H7 (cell line): ENCODE measurements at regions not wholly inside any gene's neighbourhood (a gene's known extent, or its start where the extent isn't known, plus 50 kb on each side); places are given as distances from the start of the nearest gene placed in this dataset.
"Not testable (repeated sequence)": the region's sequence is repeated elsewhere in the genome, so short reads cannot be mapped to it uniquely, and the experiment has no call there.

Experiments
- DNase-seq: peaks from one replicate; pipeline ENCODE4 v3.0.0; 2012
- H3K27me3 ChIP-seq: 2 replicates; pipeline ENCODE4 v1.6.0; 2011; ENCODE audit warnings: mild to moderate bottlenecking, low read length; ENCODE audit not compliant: control insufficient read depth, insufficient read depth
- H3K36me3 ChIP-seq: replicated peaks from 2 replicates; pipeline ENCODE4 v1.5.1; 2011; ENCODE audit warnings: low read length; ENCODE audit not compliant: control insufficient read depth, insufficient read depth
- H3K4me3 ChIP-seq: 2 replicates; pipeline ENCODE4 v1.5.1; 2011; ENCODE audit warnings: low read depth, mild to moderate bottlenecking, control low read depth, low read length, moderate library complexity; ENCODE audit not compliant: insufficient read depth

GRCh38 chr17:74126959-74127358 lies 76.5 kb upstream of the RPL38 start:
- H3K36me3 ChIP-seq = no peaks in the 10 kb centered on the region
- no peaks in the 10 kb centered on the region for H3K27me3 ChIP-seq
- DNase-seq = no peak
- H3K4me3 ChIP-seq = no peak overlapping the region

- no peak for DNase-seq
Measured at GRCh38 chr17:74128456-74129211, 74.8 kb upstream of the RPL38 start.

GRCh38 chr17:74129800-74130199 lies 73.7 kb upstream of the RPL38 start:
- not testable (repeated sequence) for H3K4me3 ChIP-seq

More at GRCh38 chr17:74128456-74129211, 74.8 kb upstream of the RPL38 start:
- Histone ChIP-seq H3K27me3 (no peaks in the 10 kb centered on the region), H3K4me3 (no peak overlapping the region), H3K36me3 (no peaks in the 10 kb centered on the region)

DNA sequence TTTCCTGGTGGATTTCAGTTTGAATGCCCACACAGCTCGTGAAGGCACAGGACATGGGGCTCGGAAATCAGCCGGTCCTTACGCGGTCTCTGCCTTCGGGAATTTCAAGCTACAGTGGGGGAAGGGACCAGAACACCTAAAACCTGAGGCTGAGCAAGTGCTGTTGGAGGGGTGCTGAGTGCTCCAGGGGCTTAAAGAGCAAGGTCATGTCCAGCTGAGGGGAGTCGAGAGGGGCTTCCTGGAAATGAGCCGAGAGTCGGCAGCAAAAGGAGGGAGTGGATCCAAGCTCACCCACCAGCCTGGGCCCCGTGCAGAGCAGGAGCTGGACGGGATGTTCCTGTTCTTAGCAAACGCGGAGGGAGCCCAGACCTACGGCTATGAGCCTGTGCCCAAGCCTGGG lies 73.2 kb upstream of the RPL38 start:
- H3K36me3 ChIP-seq = no peaks in the 10 kb centered on the region
- DNase-seq = no peak

More at GRCh38 chr17:74129800-74130199, 73.7 kb upstream of the RPL38 start:
- DNase-seq, H3K36me3 ChIP-seq, H3K27me3 ChIP-seq: not testable (repeated sequence)

GRCh38 chr17:74130841-74131240 lies 72.6 kb upstream of the RPL38 start:
- no peaks in the 10 kb centered on the region for H3K36me3 ChIP-seq
- no peak overlapping the region for H3K4me3 ChIP-seq
- no peak for DNase-seq
- H3K27me3 ChIP-seq = no peaks in the 10 kb centered on the region

More for the DNA sequence above, 73.2 kb upstream of the RPL38 start:
- H3K27me3 ChIP-seq = no peaks in the 10 kb centered on the region
- no peak overlapping the region for H3K4me3 ChIP-seq

- Histone ChIP-seq H3K4me3 (no peak overlapping the region), H3K27me3 (no peaks in the 10 kb centered on the region), H3K36me3 (no peaks in the 10 kb centered on the region)
- DNase-seq = no peak
Measured at GRCh38 chr17:74132354-74132753, 71.1 kb upstream of the RPL38 start.

DNA sequence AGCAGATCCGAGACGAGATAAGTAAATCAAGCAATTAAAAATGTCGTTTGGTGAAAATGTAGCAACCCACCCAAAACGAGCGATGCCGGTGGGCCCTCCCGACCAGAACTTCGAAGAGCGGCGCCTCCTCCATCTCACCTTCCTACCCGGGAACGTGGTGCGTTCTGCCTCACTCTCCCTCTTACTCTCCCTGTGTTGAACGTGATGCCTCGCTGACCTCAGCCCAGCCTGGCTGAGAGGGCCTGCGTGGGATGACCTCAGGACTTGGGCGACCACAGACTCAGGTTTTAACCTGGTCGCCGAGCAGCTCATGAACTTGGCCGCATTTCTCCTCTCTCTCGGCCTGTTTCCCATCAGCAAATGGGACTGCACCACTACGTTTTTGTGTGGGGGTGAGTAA lies 69.7 kb upstream of the RPL38 start:
- DNase-seq = no peak
- no peak overlapping the region for H3K4me3 ChIP-seq
- no peaks in the 10 kb centered on the region for H3K36me3 ChIP-seq
- H3K27me3 ChIP-seq = no peaks in the 10 kb centered on the region

DNA sequence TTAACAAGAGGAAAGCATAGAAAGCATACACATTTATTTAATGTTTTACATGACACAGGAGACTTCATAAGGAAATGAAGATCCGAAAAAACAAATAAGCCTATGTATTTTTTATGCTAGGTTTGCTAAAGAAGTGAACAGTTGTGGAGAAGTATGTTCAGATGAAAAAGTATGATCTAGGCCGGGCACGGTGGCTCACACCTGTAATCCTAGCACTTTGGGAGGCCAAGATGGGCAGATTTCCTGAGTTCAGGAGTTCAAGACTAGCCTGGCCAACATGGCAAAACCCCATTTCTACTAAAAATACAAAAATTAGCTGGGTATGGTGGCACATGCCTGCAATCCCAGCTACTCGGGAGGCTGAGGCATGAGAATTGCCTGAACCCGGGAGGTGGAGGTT lies 69.2 kb upstream of the RPL38 start:
- not testable (repeated sequence) for H3K27me3 ChIP-seq, H3K36me3 ChIP-seq, H3K4me3 ChIP-seq, DNase-seq

- no peak overlapping the region for H3K4me3 ChIP-seq
- H3K27me3 ChIP-seq = no peaks in the 10 kb centered on the region
- no peak for DNase-seq
- H3K36me3 ChIP-seq = no peaks in the 10 kb centered on the region
Measured at GRCh38 chr17:74134991-74135390, 68.5 kb upstream of the RPL38 start.

- no peaks in the 10 kb centered on the region for H3K36me3 ChIP-seq
- no peaks in the 10 kb centered on the region for H3K27me3 ChIP-seq
- DNase-seq = no peak
- H3K4me3 ChIP-seq = no peak overlapping the region
Measured at GRCh38 chr17:74135391-74136167, 67.9 kb upstream of the RPL38 start.

- DNase-seq = no peak
- no peaks in the 10 kb centered on the region for H3K27me3 ChIP-seq
- H3K4me3 ChIP-seq = no peak overlapping the region
- no peaks in the 10 kb centered on the region for H3K36me3 ChIP-seq
Measured at GRCh38 chr17:74137416-74137815, 66.1 kb upstream of the RPL38 start.

GRCh38 chr17:74139120-74139519 lies 64.4 kb upstream of the RPL38 start:
- no peak overlapping the region for H3K4me3 ChIP-seq
- no peaks in the 10 kb centered on the region for H3K36me3 ChIP-seq
- no peaks in the 10 kb centered on the region for H3K27me3 ChIP-seq
- no peak for DNase-seq

- Histone ChIP-seq H3K27me3 (no peaks in the 10 kb centered on the region), H3K4me3 (no peak overlapping the region), H3K36me3 (no peaks in the 10 kb centered on the region)
- no peak for DNase-seq
Measured at GRCh38 chr17:74140282-74140681, 63.2 kb upstream of the RPL38 start.

DNA sequence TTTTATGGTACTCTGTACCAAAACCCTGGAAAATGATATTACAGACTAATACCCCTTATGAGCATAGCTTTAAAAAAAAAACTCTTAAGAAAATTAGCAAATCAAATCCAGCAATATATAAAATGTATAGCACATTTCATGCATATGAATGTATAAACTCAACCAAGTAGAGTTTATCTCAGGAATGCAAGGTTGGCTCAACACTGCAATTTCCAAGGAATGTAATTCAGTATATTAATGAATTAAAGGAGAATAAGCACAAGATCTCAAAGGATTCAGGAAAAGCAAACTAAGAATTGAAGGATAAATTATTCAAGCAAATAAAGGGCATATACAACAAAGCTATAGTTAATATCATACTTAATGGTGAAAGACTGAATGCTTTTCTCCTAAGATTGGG lies 61.9 kb upstream of the RPL38 start:
- no peak for DNase-seq
- Histone ChIP-seq H3K36me3 (no peaks in the 10 kb centered on the region), H3K27me3 (no peaks in the 10 kb centered on the region), H3K4me3 (no peak overlapping the region)

DNA sequence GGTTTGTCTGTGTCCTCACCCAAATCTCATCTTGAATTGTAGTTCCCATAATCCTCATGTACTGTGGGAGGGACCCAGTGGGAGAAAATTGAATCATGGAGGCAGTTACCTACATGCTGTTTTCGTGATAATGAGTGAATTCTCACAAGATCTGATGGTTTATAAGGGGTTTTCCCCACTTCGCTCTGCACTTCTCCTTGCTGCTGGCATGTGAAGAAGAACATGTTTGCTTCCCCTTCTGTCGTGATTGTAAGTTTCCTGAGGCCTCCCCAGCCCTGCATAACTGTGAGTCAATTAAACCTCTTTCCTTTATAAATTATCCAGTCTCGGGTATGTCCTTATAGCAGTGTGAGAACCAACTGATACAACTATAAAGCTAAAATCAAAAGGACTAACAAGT lies 60.2 kb upstream of the RPL38 start:
- H3K36me3 ChIP-seq, H3K27me3 ChIP-seq, H3K4me3 ChIP-seq, DNase-seq: not testable (repeated sequence)
